H9 (cell line): ENCODE measurements at regions not wholly inside any gene's neighbourhood (a gene's known extent, or its start where the extent isn't known, plus 50 kb on each side); places are given as distances from the start of the nearest gene placed in this dataset.

Experiments used
- DNase-seq: peaks from one replicate; pipeline ENCODE4 v3.0.0-alpha.2; 2017
- H2AFZ ChIP-seq: one replicate; pipeline ENCODE4 v1.6.1; 2013; ENCODE audit warnings: mild to moderate bottlenecking, low read length, control low read depth, moderate library complexity
- H2AK5ac ChIP-seq: 2 replicates; pipeline ENCODE4 v1.6.1; 2013; ENCODE audit warnings: low read length, control low read depth, mixed read lengths; ENCODE audit not compliant: insufficient read length
- H2BK120ac ChIP-seq: one replicate; pipeline ENCODE4 v1.6.1; 2013; ENCODE audit warnings: low read depth, mild to moderate bottlenecking, low read length, control low read depth, inconsistent platforms; ENCODE audit not compliant: poor library complexity, severe bottlenecking
- H2BK12ac ChIP-seq: 2 replicates; pipeline ENCODE4 v1.6.1; 2013; ENCODE audit warnings: low read length, control low read depth, mixed read lengths, low read depth; ENCODE audit not compliant: insufficient read length
- H2BK15ac ChIP-seq: 2 replicates; pipeline ENCODE4 v1.6.1; 2013; ENCODE audit warnings: low read depth, low read length, control low read depth
- H2BK20ac ChIP-seq: one replicate; pipeline ENCODE4 v1.6.1; 2013; ENCODE audit warnings: low read depth, mild to moderate bottlenecking, low read length, control low read depth, inconsistent platforms; ENCODE audit not compliant: poor library complexity, severe bottlenecking
- H2BK5ac ChIP-seq: 2 replicates; pipeline ENCODE4 v1.6.1; 2013; ENCODE audit warnings: low read length, control low read depth, mixed read lengths; ENCODE audit not compliant: insufficient read length
- H3K14ac ChIP-seq: 2 replicates; pipeline ENCODE4 v1.6.1; 2013; ENCODE audit warnings: low read length, control low read depth; ENCODE audit not compliant: insufficient read depth
- H3K18ac ChIP-seq: 2 replicates; pipeline ENCODE4 v1.6.1; 2013; ENCODE audit warnings: low read depth, mild to moderate bottlenecking, mixed read lengths, low read length, control low read depth; ENCODE audit not compliant: insufficient read length
- H3K23ac ChIP-seq: 2 replicates; pipeline ENCODE4 v1.6.1; 2013; ENCODE audit warnings: low read length, control low read depth, mixed read lengths, low read depth; ENCODE audit not compliant: insufficient read length
- H3K23me2 ChIP-seq: 2 replicates; pipeline ENCODE4 v1.6.1; 2013; ENCODE audit warnings: low read depth, mild to moderate bottlenecking, mixed read lengths, low read length, control low read depth; ENCODE audit not compliant: insufficient read length, poor library complexity, severe bottlenecking
- H3K27ac ChIP-seq: 2 replicates; pipeline ENCODE4 v1.5.1; 2013; ENCODE audit warnings: low read length, control low read depth, mixed read lengths, low read depth; ENCODE audit not compliant: insufficient read length
- H3K27me3 ChIP-seq: 2 replicates; pipeline ENCODE4 v1.6.1; 2013; ENCODE audit warnings: low read length, control low read depth, inconsistent platforms; ENCODE audit not compliant: insufficient read depth
- H3K4ac ChIP-seq: 2 replicates; pipeline ENCODE4 v1.6.1; 2013; ENCODE audit warnings: low read depth, mild to moderate bottlenecking, control low read depth, inconsistent platforms, low read length, moderate library complexity
- H3K4me1 ChIP-seq: 2 replicates; pipeline ENCODE4 v1.6.1; 2013; ENCODE audit warnings: low read length, control low read depth, inconsistent platforms; ENCODE audit not compliant: insufficient read depth
- H3K4me2 ChIP-seq: 2 replicates; pipeline ENCODE4 v1.6.1; 2013; ENCODE audit warnings: low read length, control low read depth, mixed read lengths; ENCODE audit not compliant: insufficient read length, insufficient read depth
- H3K56ac ChIP-seq: 2 replicates; pipeline ENCODE4 v1.6.1; 2013; ENCODE audit warnings: low read depth, mild to moderate bottlenecking, mixed read lengths, low read length, control low read depth; ENCODE audit not compliant: insufficient read length
- H3K79me1 ChIP-seq: 2 replicates; pipeline ENCODE4 v1.6.1; 2013; ENCODE audit warnings: low read depth, mild to moderate bottlenecking, moderate library complexity, low read length, control low read depth, inconsistent platforms; ENCODE audit not compliant: insufficient read depth, poor library complexity, severe bottlenecking
- H3K79me2 ChIP-seq: 2 replicates; pipeline ENCODE4 v1.6.1; 2013; ENCODE audit warnings: low read length, control low read depth, inconsistent platforms; ENCODE audit not compliant: insufficient read depth
- H3K9ac ChIP-seq: 2 replicates; pipeline ENCODE4 v1.6.1; 2013; ENCODE audit warnings: low read length, control low read depth, mixed read lengths; ENCODE audit not compliant: insufficient read length; ENCODE audit errors: extremely low read depth
- H3K9me3 ChIP-seq: one replicate; pipeline ENCODE4 v1.6.1; 2013; ENCODE audit warnings: low read depth, low read length, inconsistent platforms; ENCODE audit not compliant: control insufficient read depth
- H3T11ph ChIP-seq: one replicate; pipeline ENCODE4 v1.6.1; 2013; ENCODE audit warnings: mild to moderate bottlenecking, low read length, control low read depth, inconsistent platforms
- H4K20me1 ChIP-seq: one replicate; pipeline ENCODE4 v1.6.1; 2013; ENCODE audit not compliant: control insufficient read depth, insufficient read length, insufficient read depth
- H4K5ac ChIP-seq: 2 replicates; pipeline ENCODE4 v1.6.1; 2013; ENCODE audit warnings: low read depth, mild to moderate bottlenecking, mixed read lengths, low read length, control low read depth; ENCODE audit not compliant: insufficient read length
- H4K8ac ChIP-seq: replicated peaks from 2 replicates; pipeline ENCODE4 v1.6.1; 2013; ENCODE audit warnings: low read length, control low read depth, mixed read lengths, low read depth; ENCODE audit not compliant: insufficient read length
- H4K91ac ChIP-seq: 2 replicates; pipeline ENCODE4 v1.6.1; 2013; ENCODE audit warnings: low read depth, mild to moderate bottlenecking, moderate library complexity, mixed read lengths, low read length, control low read depth; ENCODE audit not compliant: insufficient read length
- H3K27ac Mint-ChIP-seq, 3 experiments: 2 replicates in 2 of 3; 3 replicates in 1 of 3; pipeline ENCODE4 v1.8.0; 2020 to 2021; ENCODE audit warnings: mixed read lengths in 3 of 3, mild to moderate bottlenecking in 1 of 3, moderate library complexity in 1 of 3
- H3K27me3 Mint-ChIP-seq: 2 replicates; pipeline ENCODE4 v1.8.0; 2021; ENCODE audit warnings: low read depth, mild to moderate bottlenecking, moderate library complexity, mixed read lengths
- H3K36me3 Mint-ChIP-seq, 3 experiments: 2 replicates in 2 of 3; 3 replicates in 1 of 3; pipeline ENCODE4 v1.8.0; 2020 to 2021; ENCODE audit warnings: low read depth in 3 of 3, mixed read lengths in 3 of 3; ENCODE audit not compliant: insufficient read depth in 1 of 3
- H3K4me1 Mint-ChIP-seq, 2 experiments: 2 replicates each; pipeline ENCODE4 v1.8.0; 2020; ENCODE audit warnings: mixed read lengths in 2 of 2
- H3K4me3 Mint-ChIP-seq, 2 experiments: 2 replicates in 1 of 2; 3 replicates in 1 of 2; pipeline ENCODE4 v1.8.0; 2020 to 2021; ENCODE audit warnings: mild to moderate bottlenecking in 2 of 2, mixed read lengths in 2 of 2, moderate library complexity in 1 of 2
- H3K9me3 Mint-ChIP-seq, 2 experiments: 2 replicates in 1 of 2; 3 replicates in 1 of 2; pipeline ENCODE4 v1.8.0; 2020; ENCODE audit warnings: mild to moderate bottlenecking in 2 of 2, mixed read lengths in 2 of 2, moderate library complexity in 1 of 2
- CTCF ChIP-seq: fragments of 200-600 bp; sonication (generic); conservative IDR thresholded peaks from 3 replicates; pipeline ENCODE4 v1.8.0; 2021; ENCODE audit warnings: antibody characterized with exemption, mild to moderate bottlenecking
- WGBS: extraction: QIAGEN DNeasy Blood & Tissue Kit; methylation state at CpG from one replicate; pipeline ENCODE4 v1.1.7; 2013; ENCODE audit warnings: missing lambda C conversion rate, low lambda C conversion rate, mixed read lengths; ENCODE audit not compliant: insufficient read length; ENCODE audit errors: extremely low coverage; 5-methylcytosine and 5-hydroxymethylcytosine counted together

DNA sequence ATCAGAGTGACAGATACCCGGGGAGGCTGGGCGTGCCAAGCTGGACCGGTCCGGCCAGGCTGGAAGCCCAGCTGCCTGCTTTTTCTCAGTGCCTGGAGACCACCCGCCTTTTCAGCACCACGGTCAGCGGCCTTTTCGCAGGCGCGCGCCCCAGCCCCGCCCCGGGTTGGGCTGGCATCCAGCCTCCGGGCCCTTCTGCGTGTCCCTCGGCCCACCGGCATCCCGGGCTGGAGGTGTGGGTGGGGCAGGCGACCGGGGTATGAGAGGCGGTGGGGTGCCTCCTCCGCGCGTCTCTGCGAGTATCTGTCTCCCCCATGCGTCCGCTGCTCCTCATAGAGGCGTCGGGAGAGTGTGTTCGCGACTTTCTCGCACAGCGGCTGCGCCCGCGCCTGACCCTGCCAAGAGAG lies 102.5 kb downstream of the MRM1 start:
- Histone ChIP-seq H3K23ac (no peak overlapping the region), H3K56ac (no peak overlapping the region), H3K23me2 (no peaks in the 10 kb centered on the region), H4K5ac (no peak overlapping the region), H4K91ac (no peak overlapping the region), H3K79me2 (no peaks in the 10 kb centered on the region), H3K4me1 (no peaks in the 10 kb centered on the region), H3K27me3 (peaks cover 4% of the 10 kb centered on the region; the same call in 1 of the 2 replicates), H2BK20ac (no peak overlapping the region), H4K20me1 (no peaks in the 10 kb centered on the region), H2BK5ac (no peak overlapping the region), H3K9me3 (no peaks in the 10 kb centered on the region), H2BK15ac (no peak overlapping the region), H2BK12ac (no peak overlapping the region), H3K4ac (no peak overlapping the region), H4K8ac (no peak overlapping the region), H3K79me1 (no peaks in the 10 kb centered on the region), H3K18ac (no peak overlapping the region), H2AK5ac (no peak overlapping the region), H3K27ac (no peak overlapping the region), H3K9ac (no peak overlapping the region), H3K14ac (no peak overlapping the region), H2AFZ (no peak overlapping the region), H3T11ph (no peak overlapping the region), H2BK120ac (no peak overlapping the region), H3K4me2 (peak overlapping the region; percentile 48)
- peaks cover 5 to 15% of the 10 kb centered on the region in 2 experiments for H3K4me1 Mint-ChIP-seq
- peaks cover 71% of the 10 kb centered on the region for H3K27me3 Mint-ChIP-seq
- H3K4me3 Mint-ChIP-seq, result peak overlapping the region; percentile 30 to 70; a peak in 4 of 5 replicates
- no peaks in the 10 kb centered on the region for H3K36me3 Mint-ChIP-seq
- no peak overlapping the region for H3K27ac Mint-ChIP-seq
- H3K9me3 Mint-ChIP-seq, result no peaks in the 10 kb centered on the region
- no CpG with 5 or more reads among the region's 36 CpGs for WGBS
- DNase-seq, result peak; percentile 91
- peak; percentile 33; the same call in 1 of the 3 replicates for TF ChIP-seq CTCF
